RPMI8226 (cell line): ENCODE measurements at regions not wholly inside any gene's neighbourhood (a gene's known extent, or its start where the extent isn't known, plus 50 kb on each side); places are given as distances from the start of the nearest gene placed in this dataset.

Experiments used
- DNase-seq: peaks from one replicate; pipeline ENCODE4 v3.0.0-alpha.2; 2015

GRCh38 chr13:76651286-76651685 is 234.9 kb downstream of the KCTD12 start:
- DNase-seq = no peak

DNA sequence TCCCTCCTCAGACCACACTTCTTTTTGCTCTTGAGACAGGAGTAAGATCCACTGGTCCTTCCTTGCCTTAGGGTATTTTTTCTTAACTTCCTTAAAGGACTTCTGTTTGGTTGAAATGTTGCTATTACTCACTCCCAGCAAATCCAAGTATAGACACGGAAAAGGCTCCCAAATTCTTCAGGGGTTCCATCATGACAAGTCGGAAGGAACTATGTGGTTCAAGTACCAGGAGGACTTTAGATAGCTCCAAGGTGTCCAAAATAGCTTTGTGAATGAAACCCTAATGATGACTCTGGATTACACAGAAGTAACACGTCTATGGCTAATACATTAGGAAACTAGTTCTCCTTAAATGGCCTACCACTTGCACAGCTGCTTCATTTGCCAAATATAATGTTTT is 238.7 kb downstream of the KCTD12 start:
- DNase-seq = no peak

- no peak for DNase-seq
Measured at GRCh38 chr13:76646946-76647345, 239.3 kb downstream of the KCTD12 start.

DNA sequence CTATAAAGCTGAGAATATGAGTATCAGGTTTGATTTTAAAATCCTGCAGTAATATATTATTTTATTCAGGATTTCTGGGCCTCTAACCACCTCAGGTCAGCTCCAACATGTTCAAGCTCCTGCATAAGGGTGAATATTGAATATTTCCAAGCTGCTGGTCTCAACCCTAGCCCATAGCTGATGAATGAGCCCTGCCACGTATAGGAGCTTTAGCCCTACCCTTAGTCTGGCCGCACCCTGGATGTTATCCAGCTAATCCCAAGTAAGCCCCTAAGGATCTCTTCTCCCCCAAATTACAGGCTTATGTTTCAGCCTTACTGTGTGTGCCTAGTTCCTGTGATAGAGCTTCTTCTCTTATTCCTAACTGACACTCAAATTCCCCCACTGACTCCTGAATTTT is 240.6 kb downstream of the KCTD12 start:
- no peak for DNase-seq

DNA sequence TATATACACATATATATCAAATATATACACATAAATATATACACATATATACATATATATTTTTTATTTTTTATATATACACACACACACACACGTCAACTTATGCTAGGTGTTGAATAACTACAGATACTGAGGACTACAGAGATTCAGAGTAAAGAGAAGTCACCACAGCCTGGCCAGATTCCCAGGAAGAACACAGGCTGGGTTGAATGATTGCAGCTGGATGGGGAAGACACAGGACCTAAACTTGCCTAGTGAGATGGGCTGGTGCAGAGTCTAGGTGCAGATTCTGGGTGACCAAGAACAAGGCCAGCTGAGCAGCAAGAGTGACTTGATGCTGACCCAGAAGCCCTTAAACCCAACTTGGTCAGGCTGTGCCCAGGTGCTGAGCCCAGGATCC is 241.3 kb downstream of the KCTD12 start:
- DNase-seq = no peak

- DNase-seq = no peak
Measured at GRCh38 chr13:76643596-76643995, 242.6 kb downstream of the KCTD12 start.

GRCh38 chr13:76641056-76641455 is 245.1 kb downstream of the KCTD12 start:
- DNase-seq = no peak

DNA sequence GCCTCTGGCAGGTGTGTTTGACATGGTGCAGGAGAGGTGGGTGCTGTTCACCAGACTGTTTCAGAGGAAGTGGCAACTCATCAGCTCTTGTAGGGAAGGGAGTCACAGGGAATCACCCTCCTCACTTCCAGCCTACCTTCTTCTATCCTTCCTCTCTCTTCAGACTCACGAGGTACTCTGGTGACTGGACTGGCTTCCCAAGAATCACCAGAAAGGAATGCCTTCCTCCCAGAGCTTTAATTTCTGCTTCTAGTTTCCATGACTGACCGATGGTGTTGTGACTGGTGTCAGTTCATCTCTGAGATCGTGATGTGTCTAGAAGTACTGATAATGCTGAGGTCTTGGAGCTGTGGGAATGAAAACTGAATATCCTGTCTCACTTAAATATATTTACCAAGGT is 247.3 kb downstream of the KCTD12 start:
- no peak for DNase-seq

DNA sequence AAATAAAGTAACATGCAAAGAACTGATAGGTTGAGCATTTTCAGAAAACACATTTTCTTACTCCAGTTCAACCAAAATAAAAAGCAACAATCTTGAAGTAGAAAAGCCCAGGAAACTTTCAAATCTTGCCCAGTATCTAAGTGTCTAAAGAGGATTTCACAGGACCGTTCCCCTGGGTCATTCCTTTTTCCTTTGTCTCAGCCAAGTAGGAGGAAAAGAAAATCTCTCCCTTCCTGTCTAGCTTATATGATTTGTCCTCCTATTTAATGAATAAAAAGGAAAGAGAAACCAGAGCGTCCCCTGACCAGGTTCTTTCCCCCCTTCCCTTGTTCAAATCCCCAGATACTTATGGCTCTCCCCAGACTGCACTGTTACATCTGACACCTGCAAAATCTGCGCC is 248.0 kb downstream of the KCTD12 start:
- no peak for DNase-seq

DNA sequence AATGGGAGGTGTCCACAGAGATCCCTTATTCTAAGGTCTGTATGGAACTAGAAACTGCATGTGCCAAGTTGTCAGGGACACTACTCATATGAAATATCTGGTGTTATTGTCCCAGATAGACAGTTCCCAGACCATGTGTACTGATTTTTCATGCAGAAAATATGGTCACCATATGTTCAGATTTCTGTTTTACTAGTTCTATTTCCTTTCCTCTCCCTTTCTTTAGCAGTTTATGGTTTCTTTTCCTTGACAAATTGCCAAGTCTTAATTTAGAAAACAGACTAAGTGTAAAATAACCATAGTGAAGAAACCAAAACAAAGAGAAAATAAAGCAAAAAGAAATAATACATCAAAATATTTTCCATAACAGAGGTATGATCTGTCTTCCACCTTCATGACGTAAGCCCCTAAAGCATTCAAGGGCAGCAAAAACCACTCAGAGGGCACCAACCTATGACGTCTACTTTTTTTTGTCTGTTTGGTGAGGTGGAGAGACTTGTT is 248.5 kb downstream of the KCTD12 start:
- no peak for DNase-seq

DNA sequence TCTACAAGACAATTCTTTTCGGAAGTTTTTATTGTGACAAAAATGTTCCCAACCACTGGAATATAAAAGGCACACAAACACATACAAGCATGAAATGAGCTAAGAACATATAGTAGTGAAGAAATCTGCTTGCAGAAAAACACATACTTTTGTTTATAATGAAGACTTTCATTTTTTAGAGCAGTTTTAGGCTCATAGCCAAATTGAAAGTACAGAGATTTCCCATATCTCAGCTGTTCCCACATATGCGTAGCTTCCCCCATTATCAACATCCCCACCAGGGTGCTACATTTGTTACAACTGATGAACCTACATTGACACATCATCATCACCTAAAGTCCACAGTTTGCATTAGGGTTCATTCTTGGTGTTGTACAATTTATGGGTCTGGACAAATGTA is 249.4 kb downstream of the KCTD12 start:
- DNase-seq = no peak

DNA sequence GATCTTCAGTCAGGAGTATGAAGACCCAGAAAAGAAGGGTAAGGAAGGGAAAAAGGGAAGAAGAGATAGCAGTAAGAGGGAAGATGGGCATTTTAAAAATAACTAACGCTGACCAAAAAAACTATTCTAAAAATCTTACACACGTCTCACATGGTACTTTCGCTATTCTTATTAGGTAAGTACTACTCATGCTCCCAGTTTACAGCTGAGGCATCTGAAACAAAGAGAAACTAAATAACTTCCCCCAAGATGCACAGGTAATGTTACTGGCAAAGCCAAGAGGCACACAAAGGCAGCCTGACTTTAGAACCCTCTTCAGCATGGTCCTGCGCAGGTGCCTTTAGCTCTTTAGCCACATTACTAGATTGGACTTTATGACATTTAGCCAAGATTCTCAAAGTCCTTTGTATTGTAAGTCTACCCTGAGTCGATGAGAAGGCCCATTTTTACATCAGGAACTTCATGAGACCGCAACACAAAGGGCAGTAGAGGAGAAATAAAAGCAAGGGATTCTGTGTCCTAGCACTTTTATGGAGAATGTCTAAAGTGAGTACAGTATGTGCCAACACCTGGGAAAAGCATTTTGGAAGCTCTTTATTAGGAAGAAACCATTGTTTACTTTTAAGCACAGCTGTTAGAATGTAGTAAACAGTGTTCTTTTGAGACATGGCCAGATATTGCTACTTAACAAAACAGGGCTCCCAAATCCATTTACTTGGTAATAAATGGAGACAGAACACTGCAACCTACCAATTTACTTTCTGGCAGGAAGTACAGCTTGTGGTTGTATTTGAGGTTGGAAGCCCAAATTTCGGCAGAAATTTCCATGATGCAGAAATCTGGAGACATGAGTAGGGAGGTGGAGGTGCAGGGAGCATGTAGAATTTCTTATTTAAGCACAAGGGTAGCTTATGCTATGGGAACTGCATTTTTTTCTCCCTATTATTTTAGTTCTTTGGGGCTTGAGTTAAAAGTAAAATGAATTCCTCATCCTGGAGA is 250.7 kb downstream of the KCTD12 start:
- DNase-seq = no peak

DNA sequence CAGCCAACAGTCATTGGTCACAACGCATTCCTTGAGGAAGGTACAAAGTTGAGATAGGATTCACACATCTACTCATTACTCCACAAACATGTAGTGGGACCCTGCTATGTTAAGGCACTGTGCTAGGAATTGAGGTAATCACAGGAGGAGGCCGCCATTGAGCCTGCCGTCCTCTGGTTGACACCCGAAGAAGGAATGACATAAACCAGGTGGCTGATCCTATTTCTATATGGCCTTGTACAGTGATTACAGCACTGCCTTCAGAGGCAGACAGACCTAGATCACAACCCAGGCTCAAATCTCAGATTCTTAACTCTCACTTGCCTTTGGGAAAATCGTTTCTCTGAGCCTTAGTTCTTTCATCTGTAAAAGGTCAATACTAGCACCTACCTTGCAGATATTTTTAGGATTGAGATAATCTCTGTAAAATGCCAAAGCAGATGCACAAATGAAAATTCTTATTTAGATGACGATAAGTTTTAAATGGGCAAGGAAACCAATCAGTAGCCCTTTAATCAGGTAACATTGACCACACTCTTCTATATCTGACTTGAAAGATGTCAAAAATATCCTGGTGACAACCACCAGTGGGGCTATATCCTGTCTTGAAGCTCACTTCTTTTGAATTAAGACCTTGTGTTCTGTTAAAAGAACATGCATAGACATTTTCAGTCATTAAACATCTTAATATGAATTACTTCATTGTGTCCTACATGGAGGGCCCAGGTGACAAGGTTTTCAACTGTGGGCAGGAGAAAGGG is 251.6 kb downstream of the KCTD12 start:
- no peak for DNase-seq

- peak; percentile 17 for DNase-seq
Measured at GRCh38 chr13:76632401-76633044, 253.7 kb downstream of the KCTD12 start.

DNA sequence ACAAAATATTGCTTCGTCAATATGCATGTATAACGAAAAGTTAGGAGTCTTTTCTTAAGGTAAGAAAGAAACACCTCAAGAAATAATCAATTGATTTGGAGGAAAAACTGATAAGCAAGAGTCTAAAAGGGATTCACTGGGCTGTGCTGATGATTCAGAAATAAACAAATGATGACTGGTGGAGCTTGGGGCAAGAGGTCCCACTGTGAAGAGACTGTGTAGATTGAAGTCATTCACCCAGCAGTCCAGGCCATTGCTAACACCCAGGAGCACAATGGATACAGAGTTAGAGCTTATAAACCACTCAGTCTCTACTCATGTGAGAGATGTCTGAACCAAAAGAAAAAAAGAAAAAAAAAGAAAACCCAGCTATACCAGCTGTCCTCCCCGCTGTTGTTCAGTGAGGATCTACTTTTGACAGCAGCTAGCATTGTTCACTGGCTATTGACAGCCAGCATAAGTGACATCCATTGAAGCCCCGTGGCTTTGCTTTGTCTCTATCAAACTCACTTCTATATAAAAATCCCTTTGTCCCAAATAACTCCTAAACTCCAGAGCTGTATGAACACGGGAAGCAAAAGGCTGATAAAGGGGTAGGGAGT is 255.5 kb downstream of the KCTD12 start:
- no peak for DNase-seq

- peak; percentile 68 for DNase-seq
Measured at GRCh38 chr13:76622315-76623040, 263.7 kb downstream of the KCTD12 start.

DNA sequence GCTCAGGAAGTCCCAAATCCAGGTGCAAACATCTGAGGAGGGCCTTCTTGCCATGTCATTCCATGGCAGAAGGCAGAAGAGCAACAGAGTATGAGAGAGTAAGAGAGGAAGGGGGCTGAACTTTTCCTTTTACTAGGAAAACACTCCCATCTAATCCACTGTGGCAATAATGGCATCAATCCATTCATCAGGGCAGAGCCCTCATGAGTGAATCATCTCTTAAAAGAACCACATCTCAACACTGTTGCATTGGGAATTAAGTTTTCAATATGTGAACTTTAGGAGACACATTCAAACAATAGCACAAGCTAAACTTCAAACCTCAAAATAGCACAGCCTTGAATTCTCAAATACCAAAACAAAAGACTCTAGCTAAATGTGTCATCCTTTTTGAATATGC is 264.5 kb downstream of the KCTD12 start:
- DNase-seq = no peak

- no peak for DNase-seq
Measured at GRCh38 chr13:76620036-76620435, 266.2 kb downstream of the KCTD12 start.

DNA sequence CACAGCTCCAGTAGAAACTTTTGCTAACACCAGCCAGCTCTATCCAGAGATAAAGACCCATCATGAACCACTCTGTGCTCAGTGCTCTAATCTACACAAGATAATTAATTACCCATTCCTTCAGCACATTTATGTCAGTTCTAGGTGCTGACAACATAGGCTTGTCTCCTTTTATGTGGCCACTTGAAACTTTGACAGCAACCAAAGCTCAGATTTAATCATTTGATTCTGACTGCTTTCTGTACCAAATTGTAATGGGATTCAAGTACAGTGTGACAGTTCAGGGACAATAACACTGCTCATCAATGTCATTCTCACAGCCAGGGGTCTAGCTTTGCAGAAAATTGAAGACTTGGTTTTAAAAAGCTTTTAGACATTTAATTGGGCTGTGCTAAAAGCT is 266.6 kb downstream of the KCTD12 start:
- DNase-seq = no peak

GRCh38 chr13:76610819-76611415 is 275.3 kb downstream of the KCTD12 start:
- DNase-seq = peak; percentile 15

DNA sequence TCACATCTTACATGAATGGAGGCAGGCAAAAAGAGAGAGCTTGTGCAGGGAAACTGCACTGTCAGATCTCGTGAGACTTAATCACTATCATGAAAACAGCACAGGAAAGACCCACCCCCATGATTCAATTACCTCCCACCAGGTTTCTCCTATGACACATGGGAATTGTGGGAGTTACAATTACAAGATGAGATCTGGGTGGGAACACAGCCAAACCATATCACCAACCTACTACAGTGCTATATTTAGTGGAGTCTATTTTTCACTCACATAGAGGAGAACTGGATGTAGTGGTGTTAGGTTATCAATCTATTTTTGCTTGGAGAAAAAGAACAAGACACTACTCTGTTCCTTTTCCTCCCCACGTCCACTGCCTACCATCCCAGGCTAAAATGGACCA is 276.6 kb downstream of the KCTD12 start:
- no peak for DNase-seq

- DNase-seq = no peak
Measured at GRCh38 chr13:76607866-76608265, 278.3 kb downstream of the KCTD12 start.
